ENCODE measurements at regions not wholly inside any gene's neighbourhood (a gene's known extent, or its start where the extent isn't known, plus 50 kb on each side); places are given as distances from the start of the nearest gene placed in this dataset.
"Not testable (repeated sequence)": the region's sequence is repeated elsewhere in the genome, so short reads cannot be mapped to it uniquely, and the experiment has no call there.

DNA sequence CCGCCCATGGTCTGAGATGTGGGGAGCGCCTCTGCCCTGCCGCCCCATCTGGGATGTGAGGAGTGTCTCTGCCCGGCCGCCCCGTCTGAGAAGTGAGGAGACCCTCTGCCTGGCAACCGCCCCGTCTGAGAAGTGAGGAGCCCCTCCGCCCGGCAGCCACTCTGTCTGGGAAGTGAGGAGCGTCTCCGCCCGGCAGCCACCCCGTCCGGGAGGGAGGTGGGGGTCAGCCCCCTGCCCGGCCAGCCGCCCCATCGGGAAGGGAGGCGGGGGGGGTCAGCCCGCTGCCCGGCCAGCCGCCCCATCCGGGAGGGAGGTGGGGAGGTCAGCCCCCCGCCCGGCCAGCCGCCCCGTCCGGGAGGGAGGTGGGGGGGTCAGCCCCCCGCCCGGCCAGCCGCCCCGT is 105.5 kb downstream of the CDRT15L2 start:
- H3K4me3 Mint-ChIP-seq; H3K36me3 Mint-ChIP-seq; intact Hi-C loops (cut with micrococcal nuclease); H3K27me3 Mint-ChIP-seq; H3K4me3 ChIP-seq (ENCODE audit: low read length in 2 of 2); H3K9me3 Mint-ChIP-seq; H3K27ac Mint-ChIP-seq; H3K36me3 ChIP-seq (ENCODE audit: insufficient read depth, low read length); CTCF ChIA-PET (ENCODE audit: partially characterized antibody); DNase-seq; H3K27me3 ChIP-seq (ENCODE audit: insufficient read depth, low read length); H3K4me1 ChIP-seq (ENCODE audit: insufficient read depth, low read length); H3K27ac ChIP-seq (ENCODE audit: low read depth, low read length); H3K4me1 Mint-ChIP-seq; H3K9me3 ChIP-seq (ENCODE audit: control insufficient read depth in 1 of 2, low read length in 2 of 2); POLR2A ChIA-PET (ENCODE audit: partially characterized antibody): not testable (repeated sequence)

GRCh38 chr17:20687584-20687983 is 108.1 kb downstream of the CDRT15L2 start:
- POLR2A ChIA-PET (ENCODE audit: partially characterized antibody); H3K27me3 ChIP-seq (ENCODE audit: insufficient read depth, low read length); H3K4me3 Mint-ChIP-seq; CTCF ChIA-PET (ENCODE audit: partially characterized antibody); H3K36me3 Mint-ChIP-seq; DNase-seq; H3K9me3 Mint-ChIP-seq; H3K27ac ChIP-seq (ENCODE audit: low read depth, low read length); H3K36me3 ChIP-seq (ENCODE audit: insufficient read depth, low read length); H3K9me3 ChIP-seq (ENCODE audit: control insufficient read depth in 1 of 2, low read length in 2 of 2); H3K27ac Mint-ChIP-seq; H3K4me1 ChIP-seq (ENCODE audit: insufficient read depth, low read length); H3K27me3 Mint-ChIP-seq; intact Hi-C loops (cut with micrococcal nuclease); H3K4me3 ChIP-seq (ENCODE audit: low read length in 2 of 2); H3K4me1 Mint-ChIP-seq: not testable (repeated sequence)

GRCh38 chr17:20689170-20689749 is 109.7 kb downstream of the CDRT15L2 start:
- H3K27me3 Mint-ChIP-seq; H3K36me3 Mint-ChIP-seq; H3K4me3 ChIP-seq (ENCODE audit: low read length in 2 of 2); H3K27ac ChIP-seq (ENCODE audit: low read depth, low read length); H3K9me3 Mint-ChIP-seq; H3K36me3 ChIP-seq (ENCODE audit: insufficient read depth, low read length); POLR2A ChIA-PET (ENCODE audit: partially characterized antibody); H3K27me3 ChIP-seq (ENCODE audit: insufficient read depth, low read length); H3K4me1 Mint-ChIP-seq; DNase-seq; H3K4me3 Mint-ChIP-seq; H3K27ac Mint-ChIP-seq; H3K4me1 ChIP-seq (ENCODE audit: insufficient read depth, low read length); H3K9me3 ChIP-seq (ENCODE audit: control insufficient read depth in 1 of 2, low read length in 2 of 2); CTCF ChIA-PET (ENCODE audit: partially characterized antibody); intact Hi-C loops (cut with micrococcal nuclease): not testable (repeated sequence)

DNA sequence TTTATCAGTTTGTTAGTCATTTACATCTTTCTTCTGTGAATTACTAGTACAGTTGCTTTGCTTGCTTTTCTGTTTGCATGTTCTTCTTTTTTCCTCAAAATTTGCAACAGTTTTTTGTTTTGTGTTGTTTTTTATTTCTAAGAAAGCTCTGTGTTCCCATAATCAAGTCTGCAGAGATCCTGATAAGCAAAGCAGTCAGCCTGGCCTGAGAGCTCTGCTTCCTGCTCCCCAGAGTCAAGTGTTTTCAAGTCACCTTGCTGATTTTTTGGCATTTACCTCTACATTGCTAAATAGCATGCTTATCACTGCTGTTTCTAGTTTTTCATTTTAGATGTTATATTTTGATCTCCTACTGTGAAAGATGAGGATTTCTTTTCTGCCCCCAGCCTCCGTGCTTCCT is 113.2 kb downstream of the CDRT15L2 start:
- H3K27me3 ChIP-seq (ENCODE audit: insufficient read depth, low read length); H3K27me3 Mint-ChIP-seq; POLR2A ChIA-PET (ENCODE audit: partially characterized antibody); H3K36me3 Mint-ChIP-seq; DNase-seq; H3K27ac Mint-ChIP-seq; H3K4me3 Mint-ChIP-seq; H3K36me3 ChIP-seq (ENCODE audit: insufficient read depth, low read length); H3K9me3 Mint-ChIP-seq; intact Hi-C loops (cut with micrococcal nuclease); H3K9me3 ChIP-seq (ENCODE audit: control insufficient read depth in 1 of 2, low read length in 2 of 2); H3K4me1 Mint-ChIP-seq; H3K4me3 ChIP-seq (ENCODE audit: low read length in 2 of 2); H3K4me1 ChIP-seq (ENCODE audit: insufficient read depth, low read length); CTCF ChIA-PET (ENCODE audit: partially characterized antibody); H3K27ac ChIP-seq (ENCODE audit: low read depth, low read length): not testable (repeated sequence)

DNA sequence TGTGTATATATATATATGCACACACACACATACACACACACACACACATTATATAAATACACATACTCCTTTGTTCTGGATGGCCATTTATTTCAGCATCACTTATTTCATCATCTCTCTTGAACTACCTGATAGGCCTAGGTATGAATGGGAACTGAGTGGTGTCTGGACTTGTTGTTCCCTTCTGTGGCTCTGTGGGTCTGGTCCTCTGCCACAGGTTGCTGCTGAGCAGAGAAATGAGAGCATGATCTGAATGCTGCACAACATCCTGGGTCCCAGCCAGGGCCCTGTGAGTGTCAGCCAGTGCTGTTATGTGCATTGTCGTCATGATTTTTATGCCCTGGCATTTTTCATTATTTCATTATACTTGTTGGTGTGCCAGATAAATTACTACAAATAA is 116.3 kb downstream of the CDRT15L2 start:
- H3K27me3 Mint-ChIP-seq; H3K27ac Mint-ChIP-seq; intact Hi-C loops (cut with micrococcal nuclease); H3K9me3 Mint-ChIP-seq; H3K36me3 Mint-ChIP-seq; H3K36me3 ChIP-seq (ENCODE audit: insufficient read depth, low read length); H3K4me1 Mint-ChIP-seq; POLR2A ChIA-PET (ENCODE audit: partially characterized antibody); H3K4me3 ChIP-seq (ENCODE audit: low read length in 2 of 2); H3K27ac ChIP-seq (ENCODE audit: low read depth, low read length); DNase-seq; CTCF ChIA-PET (ENCODE audit: partially characterized antibody); H3K9me3 ChIP-seq (ENCODE audit: control insufficient read depth in 1 of 2, low read length in 2 of 2); H3K4me3 Mint-ChIP-seq; H3K27me3 ChIP-seq (ENCODE audit: insufficient read depth, low read length); H3K4me1 ChIP-seq (ENCODE audit: insufficient read depth, low read length): not testable (repeated sequence)

- H3K27ac ChIP-seq (ENCODE audit: low read depth, low read length); H3K36me3 Mint-ChIP-seq; POLR2A ChIA-PET (ENCODE audit: partially characterized antibody); H3K4me1 ChIP-seq (ENCODE audit: insufficient read depth, low read length); CTCF ChIA-PET (ENCODE audit: partially characterized antibody); H3K27ac Mint-ChIP-seq; H3K27me3 Mint-ChIP-seq; H3K27me3 ChIP-seq (ENCODE audit: insufficient read depth, low read length); H3K36me3 ChIP-seq (ENCODE audit: insufficient read depth, low read length); H3K9me3 ChIP-seq (ENCODE audit: control insufficient read depth in 1 of 2, low read length in 2 of 2); H3K4me1 Mint-ChIP-seq; H3K9me3 Mint-ChIP-seq; intact Hi-C loops (cut with micrococcal nuclease); H3K4me3 ChIP-seq (ENCODE audit: low read length in 2 of 2): not testable (repeated sequence)
- H3K4me3 Mint-ChIP-seq: peak overlapping the region in 5 of 8 donors; percentile 32 to 60 (median 38)
- peak in 1 of 5 donors; percentile 1 for DNase-seq
Observed at GRCh38 chr17:20698463-20699206, 119.1 kb downstream of the CDRT15L2 start.

GRCh38 chr17:20700528-20700927 is 121.0 kb downstream of the CDRT15L2 start:
- H3K36me3 Mint-ChIP-seq; CTCF ChIA-PET (ENCODE audit: partially characterized antibody); H3K27ac ChIP-seq (ENCODE audit: low read depth, low read length): not testable (repeated sequence)

DNA sequence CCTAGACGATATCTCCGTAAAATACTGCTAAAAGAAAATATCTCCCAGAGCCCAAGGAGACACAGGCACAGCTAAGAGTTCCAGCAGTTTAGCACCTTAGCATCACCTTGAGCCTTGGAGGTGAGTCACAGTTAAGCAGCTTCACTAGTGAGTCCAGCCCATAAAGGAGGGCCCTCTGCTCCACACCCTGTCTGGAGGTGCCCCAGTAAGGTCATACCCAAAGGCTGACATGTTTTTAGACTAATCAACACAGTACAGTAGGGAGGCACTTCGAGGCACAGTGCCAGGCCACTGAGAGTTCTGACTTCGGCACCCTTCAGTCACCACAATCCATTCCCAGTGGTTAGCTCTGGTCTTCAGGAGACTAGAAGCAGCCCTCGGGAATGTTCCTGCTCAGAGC is 121.8 kb downstream of the CDRT15L2 start:
- H3K36me3 Mint-ChIP-seq; H3K4me3 Mint-ChIP-seq; H3K36me3 ChIP-seq (ENCODE audit: insufficient read depth, low read length); H3K4me3 ChIP-seq (ENCODE audit: low read length in 2 of 2); H3K27ac Mint-ChIP-seq; H3K4me1 Mint-ChIP-seq; H3K27ac ChIP-seq (ENCODE audit: low read depth, low read length); H3K9me3 ChIP-seq (ENCODE audit: control insufficient read depth in 1 of 2, low read length in 2 of 2); H3K27me3 Mint-ChIP-seq; H3K9me3 Mint-ChIP-seq; DNase-seq; POLR2A ChIA-PET (ENCODE audit: partially characterized antibody); H3K27me3 ChIP-seq (ENCODE audit: insufficient read depth, low read length); intact Hi-C loops (cut with micrococcal nuclease); H3K4me1 ChIP-seq (ENCODE audit: insufficient read depth, low read length): not testable (repeated sequence)
- CTCF ChIA-PET (ENCODE audit: partially characterized antibody): interaction anchor here (0.5 kb wide), 1 partner anchor 11 kb away, joined by 3 read pairs; no protein-coding TSS in a partner anchor

More at GRCh38 chr17:20700528-20700927, 121.0 kb downstream of the CDRT15L2 start:
- H3K9me3 ChIP-seq (ENCODE audit: control insufficient read depth in 1 of 2, low read length in 2 of 2); H3K27me3 ChIP-seq (ENCODE audit: insufficient read depth, low read length); H3K4me1 ChIP-seq (ENCODE audit: insufficient read depth, low read length); H3K4me3 Mint-ChIP-seq; H3K4me1 Mint-ChIP-seq; H3K27ac Mint-ChIP-seq; H3K27me3 Mint-ChIP-seq; intact Hi-C loops (cut with micrococcal nuclease); POLR2A ChIA-PET (ENCODE audit: partially characterized antibody); DNase-seq; H3K4me3 ChIP-seq (ENCODE audit: low read length in 2 of 2); H3K9me3 Mint-ChIP-seq; H3K36me3 ChIP-seq (ENCODE audit: insufficient read depth, low read length): not testable (repeated sequence)

All from CD4-positive, alpha-beta memory T cell (primary cell).